ENCODE measurements at regions not wholly inside any gene's neighbourhood (a gene's known extent, or its start where the extent isn't known, plus 50 kb on each side); places are given as distances from the start of the nearest gene placed in this dataset.

GRCh38 chr14:61894452-61895077 lies 132.3 kb downstream of the SNAPC1 start:
- DNase-seq = peak; percentile 38

GRCh38 chr14:61897300-61897699 lies 135.1 kb downstream of the SNAPC1 start:
- DNase-seq = no peak

DNA sequence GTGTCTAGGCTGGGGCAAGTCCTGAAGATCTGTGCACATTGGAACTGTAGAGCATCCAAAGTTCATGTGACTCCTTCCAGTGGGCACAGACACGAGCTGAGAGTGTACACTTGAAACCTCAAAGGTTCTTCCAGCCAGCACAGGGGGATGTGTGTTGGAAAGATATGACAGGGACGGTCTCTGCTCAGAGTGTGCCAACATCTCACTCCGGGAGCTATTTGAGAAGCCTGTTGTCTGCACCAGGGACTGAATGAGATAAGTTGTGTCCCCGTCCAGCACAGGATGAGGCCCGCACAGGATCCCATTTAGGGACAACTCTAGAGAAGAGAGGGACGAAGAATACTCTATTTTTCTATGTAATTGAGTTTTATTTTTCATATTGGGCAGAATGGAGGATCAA lies 136.3 kb downstream of the SNAPC1 start:
- DNase-seq = no peak

DNA sequence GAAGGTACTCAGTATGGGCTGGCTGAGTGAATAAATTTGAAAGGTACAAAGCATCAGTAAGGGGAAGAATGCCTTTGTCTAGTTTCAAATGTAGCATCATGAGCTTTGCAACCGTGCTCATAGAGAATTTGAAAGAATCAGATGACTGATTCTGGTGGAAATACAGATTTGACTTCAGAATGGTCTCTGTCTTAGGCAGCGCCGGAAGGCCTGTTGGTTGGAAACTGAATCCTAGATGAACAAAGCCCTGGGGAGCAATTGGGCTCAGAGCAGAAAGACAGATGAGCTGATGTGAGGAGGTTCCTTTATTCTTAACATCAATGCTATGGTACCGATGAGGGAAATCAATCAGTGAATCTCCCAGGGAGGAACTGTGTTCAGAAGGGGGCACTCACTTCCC lies 137.3 kb downstream of the SNAPC1 start:
- no peak for DNase-seq

GRCh38 chr14:61904946-61905345 lies 142.7 kb downstream of the SNAPC1 start:
- no peak for DNase-seq

- DNase-seq = no peak
Measured at GRCh38 chr14:61911574-61911973, 149.4 kb downstream of the SNAPC1 start.

GRCh38 chr14:61918998-61919397 lies 156.8 kb downstream of the SNAPC1 start:
- no peak for DNase-seq

DNA sequence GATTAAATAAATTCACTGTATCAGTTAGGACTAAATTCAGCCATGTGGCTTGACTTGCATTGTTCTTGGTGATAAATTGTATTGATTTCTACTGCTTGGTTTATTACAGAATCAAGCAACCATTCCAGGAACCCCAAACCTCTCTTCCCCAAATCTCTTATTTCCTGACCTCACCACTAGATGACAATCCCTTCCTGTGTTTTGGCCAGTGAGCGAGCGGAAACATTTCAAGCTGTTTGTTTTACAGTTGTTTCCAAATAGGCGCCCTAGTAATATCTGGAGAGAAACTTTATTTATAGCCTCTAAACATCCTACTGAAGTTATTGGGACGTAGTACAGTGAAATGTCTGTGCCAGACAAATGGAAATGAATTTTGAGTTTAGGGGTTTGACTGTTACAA lies 161.1 kb downstream of the SNAPC1 start:
- peak; percentile 24 for DNase-seq

DNA sequence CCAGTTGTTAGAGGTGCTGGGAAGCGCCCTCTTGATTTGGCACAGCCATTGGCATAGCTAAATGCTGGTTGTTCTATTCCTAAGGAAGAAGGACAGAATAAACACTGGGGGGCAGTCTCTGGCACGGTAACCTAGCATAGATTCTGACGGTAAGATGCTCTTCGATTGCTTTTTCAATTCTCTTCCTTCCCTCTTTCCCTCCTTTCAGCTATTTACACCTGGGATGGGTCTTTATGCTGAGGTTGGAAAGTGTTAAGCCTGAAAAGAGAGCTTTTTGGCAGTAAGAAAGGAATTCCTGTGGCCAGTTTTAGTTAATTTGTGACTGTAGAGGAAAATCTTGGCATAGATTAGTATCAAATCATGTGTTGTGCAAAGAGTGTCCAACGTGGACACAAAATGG lies 162.8 kb downstream of the SNAPC1 start:
- no peak for DNase-seq

GRCh38 chr14:61925732-61926435 lies 163.7 kb downstream of the SNAPC1 start:
- DNase-seq = no peak

DNA sequence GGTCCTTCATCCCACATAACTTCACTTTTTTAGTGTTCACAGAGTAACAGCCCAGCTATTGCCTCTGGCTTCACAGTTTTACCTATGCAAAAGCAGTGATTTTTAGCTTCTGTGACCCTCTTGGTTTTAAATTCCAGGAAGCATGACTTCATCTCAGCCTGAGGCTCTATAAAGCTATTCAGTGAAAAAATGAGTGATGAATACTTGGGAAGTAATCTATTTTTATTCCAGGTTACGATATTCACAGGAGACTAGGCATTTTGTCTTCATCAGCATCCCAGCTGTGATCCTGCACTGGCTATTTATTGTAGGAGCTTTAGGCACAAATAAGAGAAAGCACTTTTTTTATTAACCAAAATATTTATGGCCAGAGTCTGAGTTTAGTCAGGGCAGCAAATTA lies 164.8 kb downstream of the SNAPC1 start:
- no peak for DNase-seq

GRCh38 chr14:61927520-61927919 lies 165.3 kb downstream of the SNAPC1 start:
- no peak for DNase-seq

DNA sequence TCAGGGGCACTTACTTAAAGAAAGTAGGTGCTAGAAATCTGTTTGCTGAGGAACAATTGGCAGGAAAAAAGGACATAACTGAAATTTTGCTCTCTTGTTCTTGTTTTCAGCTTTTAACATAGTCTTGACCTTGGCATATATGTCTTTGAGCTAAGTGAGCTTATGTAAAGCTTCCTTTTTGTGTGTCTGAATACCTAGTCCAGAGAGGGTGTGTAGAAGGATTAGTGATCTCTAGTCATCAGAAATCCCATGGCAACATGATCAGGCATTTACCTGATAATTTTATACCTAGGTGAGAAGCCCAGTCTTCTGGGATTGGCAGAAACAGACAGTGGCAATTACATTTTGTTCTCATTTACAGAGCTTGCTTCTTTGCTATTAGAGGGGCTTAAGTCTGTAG lies 166.1 kb downstream of the SNAPC1 start:
- DNase-seq = no peak

GRCh38 chr14:61928701-61929100 lies 166.5 kb downstream of the SNAPC1 start:
- DNase-seq = no peak

DNA sequence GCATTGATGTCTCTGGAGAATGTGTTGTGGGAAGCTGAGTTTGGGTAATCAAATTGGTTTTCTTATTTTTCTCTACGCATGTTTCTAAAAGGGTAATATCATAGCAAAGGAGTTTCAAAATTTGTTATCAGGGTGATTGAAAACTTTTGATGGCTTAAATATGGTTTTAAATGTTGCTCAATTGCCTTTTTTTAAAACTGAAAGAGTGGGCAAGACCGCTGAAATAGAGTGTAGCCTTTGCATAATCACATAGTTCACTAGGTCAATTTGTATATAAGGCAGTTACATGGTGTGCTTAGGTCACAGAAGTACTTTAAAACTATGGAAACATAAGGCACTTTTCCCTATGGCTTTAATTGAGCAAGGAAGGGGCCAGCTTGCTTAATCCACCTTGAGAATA lies 167.4 kb downstream of the SNAPC1 start:
- DNase-seq = no peak

DNA sequence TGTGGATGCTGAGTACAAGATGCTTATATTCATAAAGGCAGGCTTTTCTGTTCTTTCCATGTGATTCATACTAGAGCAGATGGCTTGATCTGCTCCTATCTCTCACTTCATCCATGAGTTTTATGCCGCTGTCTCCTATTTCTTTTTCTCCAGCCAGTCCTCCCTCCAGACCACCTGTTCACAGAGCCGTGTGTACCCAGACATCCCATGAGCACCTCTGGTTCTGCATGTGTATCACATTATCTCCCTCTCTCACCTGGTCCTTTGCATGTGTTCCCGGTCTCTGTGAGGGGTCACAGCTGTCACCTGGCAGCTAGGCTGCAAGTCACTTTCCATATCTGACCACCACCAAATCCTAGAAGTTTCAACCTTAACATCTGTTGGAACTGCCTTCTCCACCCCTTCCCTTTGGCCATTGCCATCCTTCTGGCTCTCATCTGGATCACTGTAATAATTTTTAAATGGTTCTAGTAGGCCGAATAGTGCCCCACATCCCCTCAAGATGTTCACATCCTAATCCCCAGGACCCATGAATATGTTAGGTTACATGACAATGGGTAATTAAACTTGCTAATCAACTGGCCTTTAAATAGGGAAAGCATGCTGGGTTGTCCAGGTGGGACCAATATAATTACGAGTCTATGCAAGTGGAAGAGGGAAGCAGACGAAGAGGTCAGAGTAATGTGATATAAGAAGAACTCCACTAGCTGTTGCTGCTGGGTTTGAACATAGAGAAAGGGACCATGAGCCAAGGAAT lies 168.1 kb downstream of the SNAPC1 start:
- DNase-seq = no peak

- no peak for DNase-seq
Measured at GRCh38 chr14:61932974-61933373, 170.8 kb downstream of the SNAPC1 start.

DNA sequence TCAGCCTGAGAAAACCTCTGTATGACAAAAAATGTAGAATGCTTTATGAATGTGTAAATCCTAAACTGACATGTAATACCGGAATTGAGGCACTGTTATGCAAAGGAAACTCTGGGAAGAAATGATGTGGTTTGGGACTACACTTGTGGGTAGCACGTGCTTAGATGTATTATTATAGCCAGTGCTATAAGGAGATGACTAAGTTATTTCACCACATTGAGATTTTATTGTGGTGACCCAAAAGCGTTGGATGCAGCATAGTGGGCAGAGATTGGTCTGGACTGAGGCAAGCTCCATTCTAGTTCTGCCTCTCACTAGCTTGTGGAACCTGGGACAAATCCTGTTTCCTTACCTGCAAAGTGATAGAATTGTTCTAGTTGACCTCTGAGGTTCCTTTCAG lies 172.2 kb downstream of the SNAPC1 start:
- DNase-seq = no peak

DNA sequence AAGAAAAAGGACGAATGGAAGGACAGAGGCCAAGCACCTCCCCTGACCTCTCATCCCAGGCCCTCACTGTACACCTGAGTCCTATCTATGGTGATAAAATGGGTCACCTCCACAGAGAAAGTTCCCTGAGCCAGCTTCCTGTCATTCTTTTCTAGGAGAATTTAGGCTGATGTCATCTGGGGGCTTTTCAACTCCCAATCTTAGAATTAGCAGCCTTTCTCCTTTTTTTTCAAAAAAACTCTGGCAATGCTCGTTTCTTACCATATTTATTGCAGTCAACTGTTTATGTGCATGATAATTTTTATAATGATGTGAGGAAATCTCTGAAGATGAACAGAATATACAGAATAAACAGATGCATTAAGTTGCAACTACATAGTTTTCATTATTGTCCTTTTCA lies 177.6 kb downstream of the SNAPC1 start:
- no peak for DNase-seq

DNA sequence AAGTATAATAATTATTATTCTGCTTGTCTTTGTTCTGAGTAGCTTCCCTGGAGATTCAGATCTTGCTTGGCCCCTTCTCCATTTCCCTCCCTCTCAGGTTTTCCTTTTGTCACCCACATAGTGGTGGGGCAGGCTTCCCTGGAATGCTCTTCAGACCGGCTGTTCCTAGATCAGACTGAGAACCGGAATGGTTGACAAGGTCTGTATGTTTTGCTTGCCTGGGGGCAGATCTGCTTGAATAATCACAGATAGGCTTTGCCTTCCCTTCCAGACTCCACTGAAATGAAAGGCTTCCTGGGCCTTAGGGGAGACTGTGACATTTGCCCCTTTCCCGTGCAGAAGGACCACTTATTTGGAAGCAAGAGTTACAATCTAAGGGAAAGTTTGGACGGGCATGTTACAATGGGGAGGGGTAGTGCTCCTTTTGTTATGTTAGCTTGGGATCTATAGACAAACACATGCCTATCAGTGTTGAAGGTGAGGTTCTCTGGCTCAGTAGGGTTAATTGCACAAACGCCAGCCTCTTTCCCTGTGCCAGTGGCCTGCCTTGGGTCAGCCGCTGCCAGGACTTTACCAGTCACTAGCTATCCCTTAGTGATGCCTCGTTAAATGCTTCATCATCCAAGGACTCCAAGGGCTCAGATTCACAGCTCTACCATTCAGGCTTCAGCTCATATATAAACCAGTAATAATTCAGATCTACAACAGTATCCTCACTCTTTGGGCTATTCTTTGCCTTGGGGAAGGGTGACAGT lies 178.6 kb downstream of the SNAPC1 start:
- no peak for DNase-seq

GRCh38 chr14:61941421-61942150 lies 179.4 kb downstream of the SNAPC1 start:
- no peak for DNase-seq

GRCh38 chr14:61948376-61948775 lies 186.2 kb downstream of the SNAPC1 start:
- no peak for DNase-seq

GRCh38 chr14:61950340-61950739 lies 188.1 kb downstream of the SNAPC1 start:
- no peak for DNase-seq
